ENCODE measurements at regions not wholly inside any gene's neighbourhood (a gene's known extent, or its start where the extent isn't known, plus 50 kb on each side); places are given as distances from the start of the nearest gene placed in this dataset.

GRCh38 chr14:97748616-97749015, 951.4 kb downstream of the VRK1 start:
- TF ChIP-seq REST (IDR thresholded peaks at IDR 0.05; ENCODE audit: low read depth), result no peak
- no peak for TF ChIP-seq TCF12 (IDR thresholded peaks at IDR 0.05; ENCODE audit: low read depth)
